OCI-LY1 (cell line): ENCODE measurements at regions not wholly inside any gene's neighbourhood (a gene's known extent, or its start where the extent isn't known, plus 50 kb on each side); places are given as distances from the start of the nearest gene placed in this dataset.

Experiments used
- H2AFZ ChIP-seq: fragments of 200-600 bp; sonication (generic), shearing (Covaris generic); 2 replicates; pipeline ENCODE4 v1.6.0; 2014; ENCODE audit warnings: antibody characterized with exemption, mild to moderate bottlenecking, low read length
- H3F3A ChIP-seq: fragments of 200-600 bp; sonication (generic), shearing (Covaris generic); 2 replicates; pipeline ENCODE4 v1.6.0; 2014; ENCODE audit warnings: mild to moderate bottlenecking, antibody characterized with exemption, low read length, moderate library complexity; ENCODE audit not compliant: insufficient read depth
- H3K27ac ChIP-seq: fragments of 200-600 bp; sonication (generic); 2 replicates; pipeline ENCODE4 v1.5.1; 2014; ENCODE audit warnings: low read length, mixed run types, mild to moderate bottlenecking, low read depth; ENCODE audit not compliant: poor library complexity, severe bottlenecking
- H3K27me3 ChIP-seq: fragments of 200-600 bp; sonication (generic); 2 replicates; pipeline ENCODE4 v1.6.0; 2014; ENCODE audit warnings: antibody characterized with exemption, mild to moderate bottlenecking, low read length, moderate library complexity; ENCODE audit not compliant: insufficient read depth
- H3K36me3 ChIP-seq: fragments of 200-600 bp; sonication (generic); 2 replicates; pipeline ENCODE4 v1.6.1; 2014; ENCODE audit warnings: mild to moderate bottlenecking, antibody characterized with exemption, low read length, moderate library complexity, mixed read lengths; ENCODE audit not compliant: insufficient read depth
- H3K4me1 ChIP-seq: fragments of 200-600 bp; sonication (generic); 2 replicates; pipeline ENCODE4 v1.5.1; 2014; ENCODE audit warnings: mild to moderate bottlenecking, low read length, moderate library complexity; ENCODE audit not compliant: insufficient read depth, severe bottlenecking
- H3K4me2 ChIP-seq: fragments of 200-600 bp; sonication (generic), shearing (Covaris generic); 2 replicates; pipeline ENCODE4 v1.6.1; 2014; ENCODE audit warnings: low read length
- H3K4me3 ChIP-seq: fragments of 200-600 bp; sonication (generic); 2 replicates; pipeline ENCODE4 v1.5.1; 2014; ENCODE audit warnings: low read length, low read depth, mild to moderate bottlenecking, mixed read lengths; ENCODE audit not compliant: poor library complexity, severe bottlenecking
- H3K79me2 ChIP-seq: fragments of 200-600 bp; shearing (Covaris generic); 2 replicates; pipeline ENCODE4 v1.6.1; 2016; ENCODE audit warnings: mixed run types, low read length, mixed read lengths; ENCODE audit not compliant: insufficient read depth
- H3K9ac ChIP-seq: fragments of 200-600 bp; sonication (generic), shearing (Covaris generic); 2 replicates; pipeline ENCODE4 v1.6.1; 2014; ENCODE audit warnings: mild to moderate bottlenecking, low read length, mixed read lengths
- H3K9me2 ChIP-seq: fragments of 200-600 bp; sonication (generic), shearing (Covaris generic); 2 replicates; pipeline ENCODE4 v1.6.1; 2014; ENCODE audit warnings: low read depth, mild to moderate bottlenecking, low read length, mixed read lengths
- H3K9me3 ChIP-seq: fragments of 200-600 bp; shearing (Covaris generic); 2 replicates; pipeline ENCODE4 v1.6.1; 2014; ENCODE audit warnings: low read length, mixed read lengths
- H4K20me1 ChIP-seq: fragments of 200-600 bp; sonication (generic), shearing (Covaris generic); 2 replicates; pipeline ENCODE4 v1.6.0; 2016; ENCODE audit warnings: mild to moderate bottlenecking, low read length; ENCODE audit not compliant: insufficient read depth
- EZH2 ChIP-seq: fragments of 200-600 bp; sonication (generic), shearing (Covaris generic); IDR thresholded peaks from 2 replicates; pipeline ENCODE4 v1.8.0; 2017; ENCODE audit warnings: borderline replicate concordance, mixed run types, mild to moderate bottlenecking, antibody characterized with exemption, low read length, moderate library complexity, mixed read lengths
- TF ChIP-seq, protein P1 (sequence below): fragments of 200-600 bp; sonication (generic), shearing (Covaris generic); IDR thresholded peaks from 2 replicates; pipeline ENCODE4 v1.5.1; 2017; ENCODE audit warnings: mild to moderate bottlenecking, antibody characterized with exemption, low read length, moderate library complexity, mixed read lengths

DNA sequence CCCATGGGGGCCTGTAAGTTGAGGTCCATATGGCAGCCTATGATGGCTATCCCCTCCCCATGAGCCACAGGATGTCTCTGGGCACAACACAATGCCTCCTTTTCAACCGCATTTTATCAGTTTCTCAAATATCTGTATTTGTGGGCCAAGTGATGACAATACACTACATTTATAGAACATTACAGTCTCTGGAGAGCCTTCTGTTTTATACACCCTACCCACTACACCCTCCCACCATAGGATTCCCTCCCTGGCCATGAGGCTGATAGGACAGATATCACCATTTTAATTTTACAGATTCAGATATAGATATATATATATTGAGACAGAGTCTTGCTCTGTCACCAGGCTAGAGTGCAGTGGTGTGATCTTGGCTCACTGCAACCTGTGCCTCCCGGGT lies 236.8 kb downstream of the ENC1 start:
- Histone ChIP-seq H3K9me3 (no peaks in the 10 kb centered on the region), H3K4me2 (no peak overlapping the region), H3K9ac (no peak overlapping the region), H3F3A (no peaks in the 10 kb centered on the region), H4K20me1 (no peaks in the 10 kb centered on the region), H3K4me1 (no peaks in the 10 kb centered on the region), H2AFZ (no peak overlapping the region), H3K27ac (no peak overlapping the region), H3K9me2 (no peaks in the 10 kb centered on the region), H3K36me3 (no peaks in the 10 kb centered on the region), H3K4me3 (no peak overlapping the region), H3K27me3 (no peaks in the 10 kb centered on the region), H3K79me2 (no peaks in the 10 kb centered on the region)
- TF ChIP-seq, protein P1, sequence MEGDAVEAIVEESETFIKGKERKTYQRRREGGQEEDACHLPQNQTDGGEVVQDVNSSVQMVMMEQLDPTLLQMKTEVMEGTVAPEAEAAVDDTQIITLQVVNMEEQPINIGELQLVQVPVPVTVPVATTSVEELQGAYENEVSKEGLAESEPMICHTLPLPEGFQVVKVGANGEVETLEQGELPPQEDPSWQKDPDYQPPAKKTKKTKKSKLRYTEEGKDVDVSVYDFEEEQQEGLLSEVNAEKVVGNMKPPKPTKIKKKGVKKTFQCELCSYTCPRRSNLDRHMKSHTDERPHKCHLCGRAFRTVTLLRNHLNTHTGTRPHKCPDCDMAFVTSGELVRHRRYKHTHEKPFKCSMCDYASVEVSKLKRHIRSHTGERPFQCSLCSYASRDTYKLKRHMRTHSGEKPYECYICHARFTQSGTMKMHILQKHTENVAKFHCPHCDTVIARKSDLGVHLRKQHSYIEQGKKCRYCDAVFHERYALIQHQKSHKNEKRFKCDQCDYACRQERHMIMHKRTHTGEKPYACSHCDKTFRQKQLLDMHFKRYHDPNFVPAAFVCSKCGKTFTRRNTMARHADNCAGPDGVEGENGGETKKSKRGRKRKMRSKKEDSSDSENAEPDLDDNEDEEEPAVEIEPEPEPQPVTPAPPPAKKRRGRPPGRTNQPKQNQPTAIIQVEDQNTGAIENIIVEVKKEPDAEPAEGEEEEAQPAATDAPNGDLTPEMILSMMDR = no peak
- TF ChIP-seq EZH2 = no peak

DNA sequence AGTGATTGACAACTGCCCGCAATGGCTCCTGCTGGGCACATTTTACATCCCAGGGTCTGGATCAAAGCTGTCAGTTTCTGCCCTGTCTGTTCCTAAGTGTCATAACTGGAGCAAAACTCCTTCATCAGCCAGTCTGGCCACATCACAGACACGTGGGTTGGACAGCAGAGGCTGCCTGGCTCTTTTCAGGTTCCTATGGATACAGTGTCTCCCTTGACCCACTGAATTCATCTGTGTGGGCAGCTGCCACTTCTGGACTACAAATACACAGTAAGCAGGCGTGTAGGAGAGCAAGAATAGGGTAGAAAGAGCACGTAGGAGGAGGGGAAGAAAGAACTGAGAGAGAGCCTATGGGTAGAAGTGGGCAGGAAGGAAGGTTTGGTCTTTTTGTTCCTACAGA lies 238.0 kb downstream of the ENC1 start:
- H3K4me1 ChIP-seq = no peaks in the 10 kb centered on the region
- no peaks in the 10 kb centered on the region for H3K9me3 ChIP-seq
- H3K36me3 ChIP-seq = no peaks in the 10 kb centered on the region
- no peak overlapping the region for H2AFZ ChIP-seq
- H3K79me2 ChIP-seq = no peaks in the 10 kb centered on the region
- no peak overlapping the region for H3K9ac ChIP-seq
- no peaks in the 10 kb centered on the region for H4K20me1 ChIP-seq
- H3K4me2 ChIP-seq = no peak overlapping the region
- H3F3A ChIP-seq = no peaks in the 10 kb centered on the region
- H3K27ac ChIP-seq = no peak overlapping the region
- no peaks in the 10 kb centered on the region for H3K9me2 ChIP-seq
- no peak for TF ChIP-seq EZH2
- no peak overlapping the region for H3K4me3 ChIP-seq
- no peaks in the 10 kb centered on the region for H3K27me3 ChIP-seq

DNA sequence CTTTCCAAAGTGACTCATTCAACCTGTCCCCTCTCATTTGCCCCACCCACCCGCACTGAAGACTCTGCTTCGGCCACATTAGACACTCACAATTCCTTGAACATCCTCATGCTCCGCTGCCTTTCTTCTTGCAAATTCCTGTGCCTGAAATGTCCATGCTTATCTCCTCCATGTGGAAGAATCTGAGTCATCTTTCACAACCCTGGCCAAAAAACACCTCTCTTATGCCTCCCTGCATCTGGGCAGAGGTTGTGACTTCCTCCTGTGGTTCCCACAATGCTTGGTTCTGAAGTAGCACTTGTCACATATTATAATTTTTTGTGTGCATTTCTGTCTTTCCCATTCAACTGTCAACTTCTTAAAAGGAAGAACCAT lies 238.6 kb downstream of the ENC1 start:
- no peak overlapping the region for H3K9ac ChIP-seq
- H3K4me3 ChIP-seq = no peak overlapping the region
- H2AFZ ChIP-seq = no peak overlapping the region
- H3K4me1 ChIP-seq = no peaks in the 10 kb centered on the region
- no peaks in the 10 kb centered on the region for H3K27me3 ChIP-seq
- no peaks in the 10 kb centered on the region for H3F3A ChIP-seq
- H3K36me3 ChIP-seq = no peaks in the 10 kb centered on the region
- no peaks in the 10 kb centered on the region for H3K79me2 ChIP-seq
- no peaks in the 10 kb centered on the region for H4K20me1 ChIP-seq
- H3K9me2 ChIP-seq = no peaks in the 10 kb centered on the region
- TF ChIP-seq EZH2 = no peak
- TF ChIP-seq, protein P1 = no peak
- H3K4me2 ChIP-seq = no peak overlapping the region
- H3K27ac ChIP-seq = no peak overlapping the region
- H3K9me3 ChIP-seq = no peaks in the 10 kb centered on the region

DNA sequence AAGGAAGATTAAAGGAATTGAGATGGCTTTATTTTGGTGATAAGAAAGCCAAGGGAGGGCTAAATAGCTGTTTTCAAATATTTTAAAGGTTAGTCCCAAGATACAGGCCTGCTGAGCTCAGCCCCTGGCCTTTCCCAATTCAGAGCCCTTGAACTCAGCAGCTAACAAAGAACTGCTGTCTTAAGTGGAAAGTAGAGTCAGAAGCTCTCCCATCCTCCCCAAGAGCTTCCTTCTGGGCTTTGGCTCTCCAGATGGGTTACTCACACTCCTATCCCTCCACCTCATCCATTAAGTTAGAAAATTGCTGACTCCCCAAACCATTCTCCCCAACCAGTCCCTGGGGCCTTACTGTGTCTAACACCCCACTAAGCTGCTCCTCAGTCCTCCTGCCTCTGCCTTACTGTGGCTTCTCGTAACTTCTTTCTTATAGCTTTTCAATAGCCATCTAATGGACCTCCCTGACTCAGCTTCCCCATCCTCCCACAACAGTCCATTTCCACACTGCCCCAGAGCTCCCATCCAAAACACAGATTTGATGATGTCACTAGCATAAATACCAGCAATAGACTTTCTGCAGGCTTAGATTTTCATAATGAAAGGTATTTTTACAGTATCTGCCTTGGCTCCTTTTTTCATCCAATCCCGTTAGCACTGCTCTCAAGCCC lies 239.1 kb downstream of the ENC1 start:
- H3K9me3 ChIP-seq = no peaks in the 10 kb centered on the region
- H3K4me2 ChIP-seq = no peak overlapping the region
- no peaks in the 10 kb centered on the region for H3K79me2 ChIP-seq
- H3K9ac ChIP-seq = no peak overlapping the region
- H3K9me2 ChIP-seq = no peaks in the 10 kb centered on the region
- H2AFZ ChIP-seq = no peak overlapping the region
- TF ChIP-seq EZH2 = no peak
- TF ChIP-seq, protein P1 = no peak
- H3K36me3 ChIP-seq = no peaks in the 10 kb centered on the region
- H3K27me3 ChIP-seq = no peaks in the 10 kb centered on the region
- no peak overlapping the region for H3K4me3 ChIP-seq
- no peak overlapping the region for H3K27ac ChIP-seq
- no peaks in the 10 kb centered on the region for H4K20me1 ChIP-seq
- H3F3A ChIP-seq = no peaks in the 10 kb centered on the region
- no peaks in the 10 kb centered on the region for H3K4me1 ChIP-seq
